Parathyroid adenoma (tissue), 2 donors: ENCODE measurements at regions not wholly inside any gene's neighbourhood (a gene's known extent, or its start where the extent isn't known, plus 50 kb on each side); places are given as distances from the start of the nearest gene placed in this dataset.

Experiments used
- H2AFZ ChIP-seq: fragments of 300-600 bp; sonication (generic); one replicate; pipeline ENCODE4 v1.7.0; 2017; ENCODE audit warnings: antibody characterized with exemption, mild to moderate bottlenecking
- H3K27ac ChIP-seq: fragments of 300-600 bp; sonication (generic); one replicate; pipeline ENCODE4 v1.7.0; 2017
- H3K27me3 ChIP-seq: fragments of 300-600 bp; sonication (generic); one replicate; pipeline ENCODE4 v1.7.0; 2017; ENCODE audit warnings: low read length; ENCODE audit not compliant: control insufficient read depth, insufficient read depth
- H3K36me3 ChIP-seq: fragments of 300-600 bp; sonication (generic); one replicate; pipeline ENCODE4 v1.7.0; 2017; ENCODE audit warnings: low read length; ENCODE audit not compliant: control insufficient read depth, insufficient read depth
- H3K4me1 ChIP-seq: fragments of 300-600 bp; sonication (generic); one replicate; pipeline ENCODE4 v1.7.0; 2017; ENCODE audit warnings: control low read depth
- H3K4me2 ChIP-seq: fragments of 300-600 bp; sonication (generic); one replicate; pipeline ENCODE4 v1.7.0; 2017; ENCODE audit warnings: low read length
- H3K4me3 ChIP-seq: fragments of 300-600 bp; sonication (generic); one replicate; pipeline ENCODE4 v1.7.0; 2017; ENCODE audit warnings: low read depth, low read length
- H3K79me2 ChIP-seq: fragments of 300-600 bp; sonication (generic); one replicate; pipeline ENCODE4 v1.7.0; 2017; ENCODE audit warnings: control low read depth
- H3K9ac ChIP-seq: fragments of 300-600 bp; sonication (generic); one replicate; pipeline ENCODE4 v1.7.0; 2017; ENCODE audit warnings: mild to moderate bottlenecking
- H3K9me3 ChIP-seq: fragments of 300-600 bp; sonication (generic); one replicate; pipeline ENCODE4 v1.7.0; 2017; ENCODE audit warnings: low read length; ENCODE audit not compliant: control insufficient read depth
- CTCF ChIP-seq: fragments of 300-600 bp; sonication (generic); IDR thresholded peaks from one replicate; pipeline ENCODE4 v1.7.0; 2017; ENCODE audit warnings: antibody characterized with exemption, mild to moderate bottlenecking
- donor health status: primary hyperparathyroidism.

GRCh38 chr3:10723991-10724390 lies 92.0 kb upstream of the SLC6A11 start:
- Histone ChIP-seq H3K27ac (no peak overlapping the region), H3K36me3 (no peaks in the 10 kb centered on the region), H2AFZ (no peak overlapping the region), H3K4me3 (no peak overlapping the region), H3K27me3 (no peaks in the 10 kb centered on the region), H3K4me2 (no peak overlapping the region), H3K9ac (no peak overlapping the region), H3K79me2 (no peaks in the 10 kb centered on the region), H3K9me3 (no peaks in the 10 kb centered on the region), H3K4me1 (no peaks in the 10 kb centered on the region)
- no peak for TF ChIP-seq CTCF

GRCh38 chr3:10725067-10725466 lies 91.0 kb upstream of the SLC6A11 start:
- Histone ChIP-seq H2AFZ (no peak overlapping the region), H3K27me3 (no peaks in the 10 kb centered on the region), H3K9me3 (no peaks in the 10 kb centered on the region), H3K79me2 (no peaks in the 10 kb centered on the region), H3K4me1 (no peaks in the 10 kb centered on the region), H3K36me3 (no peaks in the 10 kb centered on the region), H3K4me2 (no peak overlapping the region), H3K9ac (no peak overlapping the region), H3K4me3 (no peak overlapping the region), H3K27ac (no peak overlapping the region)
- TF ChIP-seq CTCF = no peak

DNA sequence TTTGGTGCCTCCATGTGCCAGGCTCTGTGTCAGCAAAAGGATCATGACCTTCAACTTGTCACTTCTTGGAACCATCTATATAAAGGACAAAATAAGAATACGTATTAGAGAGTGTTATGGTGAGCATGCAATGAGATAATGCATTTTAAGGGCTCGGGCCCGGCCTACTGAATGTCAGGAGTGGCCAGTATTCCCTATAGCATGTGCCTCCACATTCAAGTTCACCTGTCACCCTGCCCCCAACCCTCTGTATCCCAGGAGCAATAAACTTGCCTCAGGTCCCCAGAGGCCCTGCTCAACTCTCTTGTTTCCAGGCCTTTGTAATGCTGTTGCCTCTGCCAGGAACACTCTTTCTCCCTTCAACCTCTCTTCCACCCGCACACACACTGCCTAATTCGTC lies 90.2 kb upstream of the SLC6A11 start:
- H3K9ac ChIP-seq = no peak overlapping the region
- H3K27ac ChIP-seq = no peak overlapping the region
- no peak for TF ChIP-seq CTCF
- no peaks in the 10 kb centered on the region for H3K36me3 ChIP-seq
- H3K4me2 ChIP-seq = no peak overlapping the region
- no peaks in the 10 kb centered on the region for H3K27me3 ChIP-seq
- no peaks in the 10 kb centered on the region for H3K9me3 ChIP-seq
- no peaks in the 10 kb centered on the region for H3K79me2 ChIP-seq
- no peaks in the 10 kb centered on the region for H3K4me1 ChIP-seq
- no peak overlapping the region for H3K4me3 ChIP-seq
- no peak overlapping the region for H2AFZ ChIP-seq

- H3K27me3 ChIP-seq = no peaks in the 10 kb centered on the region
- H3K4me1 ChIP-seq = no peaks in the 10 kb centered on the region
- H3K9ac ChIP-seq = no peak overlapping the region
- TF ChIP-seq CTCF = no peak
- H3K36me3 ChIP-seq = no peaks in the 10 kb centered on the region
- no peaks in the 10 kb centered on the region for H3K79me2 ChIP-seq
- no peak overlapping the region for H3K4me3 ChIP-seq
- H3K9me3 ChIP-seq = no peaks in the 10 kb centered on the region
- no peak overlapping the region for H2AFZ ChIP-seq
- H3K4me2 ChIP-seq = no peak overlapping the region
- H3K27ac ChIP-seq = no peak overlapping the region
Measured at GRCh38 chr3:10726787-10727186, 89.2 kb upstream of the SLC6A11 start.

DNA sequence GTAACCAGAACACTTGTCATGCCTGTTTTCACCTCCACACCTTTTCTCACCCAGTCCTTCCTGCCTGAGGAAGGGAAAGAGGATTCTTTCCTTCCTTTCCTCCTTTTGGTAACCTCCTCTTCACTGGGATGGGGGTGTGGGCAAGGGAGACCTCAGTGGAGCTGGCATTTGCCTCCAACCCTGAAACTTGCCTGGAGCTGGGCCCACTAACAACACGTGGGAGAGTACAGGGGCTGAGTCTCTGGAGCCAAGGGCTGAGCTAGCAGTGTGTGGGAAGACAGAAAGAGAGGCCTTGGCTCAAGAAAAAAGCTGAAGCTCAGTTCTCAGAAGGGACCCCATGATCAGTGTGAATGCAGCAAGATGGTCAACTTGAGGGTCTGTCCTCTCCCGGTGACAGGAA lies 86.6 kb upstream of the SLC6A11 start:
- Histone ChIP-seq H3K9me3 (no peaks in the 10 kb centered on the region), H3K27ac (no peak overlapping the region), H3K4me1 (no peaks in the 10 kb centered on the region), H3K4me2 (no peak overlapping the region), H3K4me3 (no peak overlapping the region), H3K27me3 (no peaks in the 10 kb centered on the region), H2AFZ (no peak overlapping the region), H3K9ac (no peak overlapping the region), H3K36me3 (no peaks in the 10 kb centered on the region), H3K79me2 (no peaks in the 10 kb centered on the region)
- no peak for TF ChIP-seq CTCF
